Ishikawa (cell line): ENCODE measurements at regions not wholly inside any gene's neighbourhood (a gene's known extent, or its start where the extent isn't known, plus 50 kb on each side); places are given as distances from the start of the nearest gene placed in this dataset.

Experiments used
- CEBPB ChIP-seq: IDR thresholded peaks from 2 replicates; pipeline ENCODE4 v1.6.1; 2012
- CREB1 ChIP-seq: IDR thresholded peaks from 2 replicates; pipeline ENCODE4 v1.6.1; 2012; ENCODE audit warnings: low read depth
- EP300 ChIP-seq: IDR thresholded peaks from 2 replicates; pipeline ENCODE4 v1.6.1; 2012; ENCODE audit warnings: borderline replicate concordance
- MAX ChIP-seq: IDR thresholded peaks from 2 replicates; pipeline ENCODE4 v1.6.1; 2012
- REST ChIP-seq: IDR thresholded peaks from 2 replicates; pipeline ENCODE4 v1.6.1; 2012; ENCODE audit warnings: low read depth, mild to moderate bottlenecking
- TAF1 ChIP-seq: IDR thresholded peaks from 2 replicates; pipeline ENCODE4 v1.6.1; 2012; ENCODE audit warnings: low read depth, mild to moderate bottlenecking
- USF1 ChIP-seq: IDR thresholded peaks from 2 replicates; pipeline ENCODE4 v1.6.1; 2012

- TF ChIP-seq MAX, result no peak
- no peak for TF ChIP-seq EP300
- TF ChIP-seq REST, result no peak
- TF ChIP-seq TAF1, result no peak
- no peak for TF ChIP-seq CREB1
- no peak for TF ChIP-seq USF1
- TF ChIP-seq CEBPB, result no peak
These were observed 94.9 kb downstream of the FAM161A start for GRCh38 chr2:61759005-61759404.
